ENCODE measurements at regions not wholly inside any gene's neighbourhood (a gene's known extent, or its start where the extent isn't known, plus 50 kb on each side); places are given as distances from the start of the nearest gene placed in this dataset.

DNA sequence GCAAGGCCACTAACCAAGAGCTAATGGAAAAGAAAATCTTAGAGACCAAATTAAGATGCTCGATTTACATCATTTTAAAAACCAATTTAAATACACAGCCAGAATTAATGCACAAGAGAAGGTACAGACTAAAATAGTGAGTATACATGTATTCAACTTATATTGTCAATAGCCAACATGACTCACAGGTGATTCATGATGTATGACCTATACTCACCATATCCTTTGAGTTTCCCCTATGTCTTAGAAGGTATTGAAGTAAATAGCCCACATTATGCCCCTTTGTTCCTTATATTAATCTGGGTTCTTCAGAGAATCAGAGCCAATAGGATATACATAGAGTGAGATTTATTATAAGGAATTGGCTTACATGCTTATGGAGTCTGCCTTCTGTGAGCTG lies 97.5 kb upstream of the ANO3 start:
- no peak overlapping the region for H3K4me3 ChIP-seq (replicated peaks; ENCODE audit: low read depth, low read length)
- TF ChIP-seq, protein P1, sequence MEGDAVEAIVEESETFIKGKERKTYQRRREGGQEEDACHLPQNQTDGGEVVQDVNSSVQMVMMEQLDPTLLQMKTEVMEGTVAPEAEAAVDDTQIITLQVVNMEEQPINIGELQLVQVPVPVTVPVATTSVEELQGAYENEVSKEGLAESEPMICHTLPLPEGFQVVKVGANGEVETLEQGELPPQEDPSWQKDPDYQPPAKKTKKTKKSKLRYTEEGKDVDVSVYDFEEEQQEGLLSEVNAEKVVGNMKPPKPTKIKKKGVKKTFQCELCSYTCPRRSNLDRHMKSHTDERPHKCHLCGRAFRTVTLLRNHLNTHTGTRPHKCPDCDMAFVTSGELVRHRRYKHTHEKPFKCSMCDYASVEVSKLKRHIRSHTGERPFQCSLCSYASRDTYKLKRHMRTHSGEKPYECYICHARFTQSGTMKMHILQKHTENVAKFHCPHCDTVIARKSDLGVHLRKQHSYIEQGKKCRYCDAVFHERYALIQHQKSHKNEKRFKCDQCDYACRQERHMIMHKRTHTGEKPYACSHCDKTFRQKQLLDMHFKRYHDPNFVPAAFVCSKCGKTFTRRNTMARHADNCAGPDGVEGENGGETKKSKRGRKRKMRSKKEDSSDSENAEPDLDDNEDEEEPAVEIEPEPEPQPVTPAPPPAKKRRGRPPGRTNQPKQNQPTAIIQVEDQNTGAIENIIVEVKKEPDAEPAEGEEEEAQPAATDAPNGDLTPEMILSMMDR (IDR thresholded peaks at IDR 0.05; ENCODE audit: low read length, missing control alignments): no peak
- no peak for DNase-seq (ENCODE audit: low read depth)

DNA sequence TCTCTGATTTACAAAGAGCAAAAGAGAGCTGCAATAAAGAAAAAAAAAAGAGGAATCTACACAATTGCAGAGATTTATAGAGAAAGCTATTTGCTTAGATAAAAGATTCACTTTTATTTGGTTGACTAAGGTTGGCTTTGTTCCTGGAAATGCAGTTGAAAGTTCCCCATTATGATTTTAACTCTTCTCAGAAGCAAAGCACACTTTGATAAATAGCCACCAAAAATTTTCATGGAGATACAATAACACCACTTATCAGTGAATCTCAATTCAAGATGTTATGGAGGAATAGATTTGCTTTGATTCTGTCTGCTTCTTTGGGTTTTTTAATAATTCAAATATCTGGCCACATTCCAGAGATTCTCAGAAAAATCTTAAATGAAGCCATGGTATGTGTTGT lies 88.5 kb upstream of the ANO3 start:
- TF ChIP-seq, protein P1 (IDR thresholded peaks at IDR 0.05; ENCODE audit: low read length, missing control alignments): no peak
- no peak for DNase-seq (ENCODE audit: low read depth)
- H3K4me3 ChIP-seq (replicated peaks; ENCODE audit: low read depth, low read length): no peak overlapping the region

DNA sequence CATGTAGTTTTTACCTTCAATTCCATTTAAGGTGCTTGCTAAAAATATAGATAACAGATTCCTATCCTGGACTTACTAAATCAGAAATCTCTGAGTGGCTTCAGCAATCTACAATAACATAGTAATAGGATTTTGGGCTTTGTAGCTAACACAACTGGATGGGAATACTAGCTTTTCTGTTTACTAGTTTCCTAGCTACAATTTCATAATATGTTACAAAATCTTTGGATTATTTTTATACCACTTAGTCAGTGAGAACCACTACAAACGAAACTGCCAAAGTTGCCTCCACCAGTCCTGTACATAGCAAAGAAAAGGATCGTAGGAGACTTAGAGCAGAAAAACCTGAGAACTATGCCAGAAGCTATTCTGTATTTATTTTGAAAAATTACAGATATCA lies 87.7 kb upstream of the ANO3 start:
- no peak overlapping the region for H3K4me3 ChIP-seq (replicated peaks; ENCODE audit: low read depth, low read length)
- TF ChIP-seq, protein P1 (IDR thresholded peaks at IDR 0.05; ENCODE audit: low read length, missing control alignments): no peak
- peak; percentile 50 for DNase-seq (ENCODE audit: low read depth)

DNA sequence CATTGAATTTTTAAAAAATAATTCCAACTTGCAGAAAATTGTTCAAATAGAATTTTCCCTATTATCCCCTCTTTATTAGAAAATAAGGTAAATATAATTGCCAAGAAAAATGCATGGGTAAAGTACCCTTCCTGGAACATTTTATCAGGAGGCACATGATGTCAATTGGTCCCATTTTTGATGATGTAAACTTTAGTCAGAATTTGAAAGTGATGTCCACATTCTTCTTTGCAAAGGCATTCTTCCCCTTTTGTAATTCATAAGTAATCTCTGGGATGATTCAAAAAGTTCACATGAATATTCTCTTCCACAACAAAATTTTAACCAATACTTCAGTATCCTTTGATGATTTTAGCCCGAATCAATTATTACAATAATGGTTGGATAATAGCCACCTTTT lies 86.9 kb upstream of the ANO3 start:
- DNase-seq (ENCODE audit: low read depth): peak; percentile 48
- H3K4me3 ChIP-seq (replicated peaks; ENCODE audit: low read depth, low read length): no peak overlapping the region
- TF ChIP-seq, protein P1 (IDR thresholded peaks at IDR 0.05; ENCODE audit: low read length, missing control alignments): no peak

DNA sequence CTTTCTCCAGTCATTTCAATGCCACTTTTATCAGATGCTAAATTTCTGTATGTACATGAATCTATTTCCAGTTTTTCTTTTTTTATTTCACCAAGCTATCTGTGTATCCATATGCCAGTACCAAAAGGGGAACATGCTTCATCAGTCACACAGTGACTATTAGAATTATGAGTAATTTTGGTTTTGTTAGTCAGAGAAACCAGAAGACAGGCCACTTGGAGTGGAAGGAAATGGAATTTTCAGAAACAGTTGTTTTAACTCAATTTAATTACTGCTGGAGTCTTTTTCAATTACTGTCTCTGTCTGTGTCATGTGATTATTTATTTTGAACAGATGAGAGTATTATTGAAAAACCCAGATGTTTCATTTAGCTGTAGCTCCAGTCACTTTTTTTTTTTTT lies 84.6 kb upstream of the ANO3 start:
- H3K4me3 ChIP-seq (replicated peaks; ENCODE audit: low read depth, low read length): no peak overlapping the region
- DNase-seq (ENCODE audit: low read depth): peak; percentile 21
- TF ChIP-seq, protein P1 (IDR thresholded peaks at IDR 0.05; ENCODE audit: low read length, missing control alignments): no peak

DNA sequence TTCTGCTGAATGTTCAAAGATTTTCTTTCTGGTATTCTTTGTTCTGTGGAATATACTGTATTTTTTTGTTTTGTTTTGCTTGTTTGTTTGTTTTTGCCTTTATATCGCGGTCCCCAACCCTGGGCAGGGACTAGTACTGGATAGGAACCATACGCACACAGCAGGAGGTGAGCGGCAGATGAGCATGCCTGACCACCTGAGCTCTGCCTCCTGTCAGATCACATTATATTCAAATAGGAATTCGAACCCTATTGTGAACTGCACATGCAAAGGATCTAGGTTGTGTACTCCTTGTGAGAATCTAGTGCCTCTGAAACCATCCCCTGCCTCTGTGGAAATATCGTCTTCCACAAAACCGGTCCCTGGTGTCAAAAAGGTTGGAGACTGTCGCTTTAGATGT lies 83.3 kb upstream of the ANO3 start:
- no peak overlapping the region for H3K4me3 ChIP-seq (replicated peaks; ENCODE audit: low read depth, low read length)
- DNase-seq (ENCODE audit: low read depth): no peak
- TF ChIP-seq, protein P1 (IDR thresholded peaks at IDR 0.05; ENCODE audit: low read length, missing control alignments): no peak

DNA sequence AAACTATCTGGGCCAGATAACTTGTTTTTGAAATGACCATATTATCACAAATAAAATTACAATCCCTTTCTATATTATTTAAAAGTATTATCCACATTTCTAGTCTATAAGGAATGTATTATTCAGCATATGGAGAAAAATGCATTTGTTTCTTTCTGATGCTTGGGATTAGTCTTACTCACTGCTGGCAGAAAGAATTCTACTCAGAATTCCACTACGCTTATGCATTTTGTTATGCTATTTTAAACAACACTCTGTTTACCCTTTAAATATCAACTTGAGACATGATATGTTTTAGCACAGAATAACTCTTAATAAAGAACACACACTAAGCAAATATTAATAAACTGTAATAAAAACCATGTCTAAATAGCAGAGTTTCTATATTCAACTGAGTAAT lies 77.6 kb upstream of the ANO3 start:
- no peak overlapping the region for H3K4me3 ChIP-seq (replicated peaks; ENCODE audit: low read depth, low read length)
- TF ChIP-seq, protein P1 (IDR thresholded peaks at IDR 0.05; ENCODE audit: low read length, missing control alignments): no peak
- no peak for DNase-seq (ENCODE audit: low read depth)

Data from fibroblast of pulmonary artery (primary cell).